ENCODE measurements at regions not wholly inside any gene's neighbourhood (a gene's known extent, or its start where the extent isn't known, plus 50 kb on each side); places are given as distances from the start of the nearest gene placed in this dataset.

GRCh38 chr2:126145752-126146151, 510.2 kb upstream of the GYPC start:
- TF ChIP-seq POLR2A (IDR thresholded peaks at IDR 0.05) (no peak), CTCF (IDR thresholded peaks at IDR 0.05) (no peak), EP300 (IDR thresholded peaks at IDR 0.05) (no peak)
